ENCODE measurements at regions not wholly inside any gene's neighbourhood (a gene's known extent, or its start where the extent isn't known, plus 50 kb on each side); places are given as distances from the start of the nearest gene placed in this dataset.

GRCh38 chr3:68025189-68025588, 370.8 kb upstream of the SUCLG2 start:
- TF ChIP-seq CTCF (IDR thresholded peaks at IDR 0.05; ENCODE audit: insufficient read depth, low read length) (no peak), REST (IDR thresholded peaks at IDR 0.05; ENCODE audit: insufficient replicate concordance, low read depth) (no peak), SPI1 (IDR thresholded peaks at IDR 0.05; ENCODE audit: borderline replicate concordance, low read depth) (no peak), POLR2AphosphoS5 (IDR thresholded peaks at IDR 0.05; ENCODE audit: low read depth) (no peak), GABPA (IDR thresholded peaks at IDR 0.05; ENCODE audit: low read depth) (no peak)
